ENCODE measurements at regions not wholly inside any gene's neighbourhood (a gene's known extent, or its start where the extent isn't known, plus 50 kb on each side); places are given as distances from the start of the nearest gene placed in this dataset.

DNA sequence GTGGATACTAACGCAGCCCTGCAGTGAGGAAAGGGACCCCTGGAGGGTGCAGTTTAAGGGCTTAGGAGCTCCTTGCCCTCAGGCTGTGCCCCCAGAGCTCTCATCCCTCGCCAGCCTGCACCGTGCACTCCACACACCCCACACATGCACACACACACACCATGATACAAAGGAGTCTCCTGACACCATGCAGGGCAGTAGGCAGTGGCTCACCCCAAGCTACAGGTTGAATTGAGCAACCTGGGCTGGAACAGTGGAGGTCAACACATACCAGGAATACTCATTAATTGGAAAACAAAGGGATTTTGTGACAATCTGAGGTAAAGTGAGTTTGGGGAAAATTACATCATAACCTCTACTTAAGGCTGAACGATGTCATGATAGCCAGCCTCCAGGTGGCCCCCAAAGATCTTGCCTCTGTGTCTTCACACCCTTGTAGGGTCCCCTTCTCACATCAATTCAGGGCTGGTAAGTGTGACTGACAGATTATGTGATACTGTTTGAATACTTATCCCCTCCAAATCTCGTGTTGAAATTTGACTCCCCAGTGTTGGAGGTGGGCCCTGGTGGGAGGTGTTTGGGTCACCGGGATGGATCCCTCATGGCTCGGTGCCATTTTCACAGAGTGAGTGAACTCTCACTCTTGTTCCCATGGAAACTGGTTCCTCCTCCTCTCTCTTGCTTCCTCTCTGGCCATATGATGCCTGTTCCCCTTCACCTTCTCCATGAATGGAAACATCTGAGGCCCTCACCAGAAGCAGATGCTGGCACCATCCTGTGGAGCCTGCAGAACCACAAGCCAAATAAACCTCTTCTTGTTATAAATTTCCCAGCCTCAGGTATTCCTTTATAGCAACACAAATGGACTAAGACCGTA is 111.0 kb upstream of the RAB4A start:
- no peak for TF ChIP-seq FOXM1 (IDR thresholded peaks at IDR 0.05; ENCODE audit: borderline replicate concordance)
- no peak for TF ChIP-seq SUZ12 (IDR thresholded peaks at IDR 0.05)
- TF ChIP-seq HDGF (IDR thresholded peaks at IDR 0.05; ENCODE audit: borderline replicate concordance), result no peak
- no peak for TF ChIP-seq CTBP1 (IDR thresholded peaks at IDR 0.05; ENCODE audit: borderline replicate concordance)
- no peak for TF ChIP-seq FOXA1 (IDR thresholded peaks at IDR 0.05)
- no peak for TF ChIP-seq BHLHE40 (IDR thresholded peaks at IDR 0.05; ENCODE audit: borderline replicate concordance)
- TF ChIP-seq SP1 (IDR thresholded peaks at IDR 0.05), result no peak
